K562 (cell line): ENCODE measurements at regions not wholly inside any gene's neighbourhood (a gene's known extent, or its start where the extent isn't known, plus 50 kb on each side); places are given as distances from the start of the nearest gene placed in this dataset.

ENCODE experiments used
- BHLHE40 ChIP-seq: IDR thresholded peaks from 2 replicates; pipeline ENCODE4 v1.6.1; 2011; ENCODE audit warnings: low read length, improper control_type of control experiment
- CBFB ChIP-seq: sonication (generic); formaldehyde crosslinking; IDR thresholded peaks from 2 replicates; pipeline ENCODE4 v1.4.0; 2020; ENCODE audit warnings: mild to moderate bottlenecking, missing genetic modification reagents
- CBX8 ChIP-seq: fragments of 200-600 bp; sonication (generic); IDR thresholded peaks from 2 replicates; pipeline ENCODE4 v1.6.1; 2012; ENCODE audit warnings: borderline replicate concordance, mixed run types, low read depth, mild to moderate bottlenecking, moderate library complexity, mixed read lengths, low read length, control low read depth, inconsistent platforms; ENCODE audit not compliant: poor library complexity, severe bottlenecking; ENCODE audit errors: extremely low read depth
- DNMT1 ChIP-seq: fragments of 450-650 bp; IDR thresholded peaks from 2 replicates; pipeline ENCODE4 v1.6.1; 2016; ENCODE audit warnings: antibody characterized with exemption, mild to moderate bottlenecking
- E2F3 ChIP-seq: fragments of 250-450 bp; sonication (Bioruptor Pico); IDR thresholded peaks from 2 replicates; pipeline ENCODE4 v1.4.0; 2020; ENCODE audit warnings: mild to moderate bottlenecking
- FOXA3 ChIP-seq, 2 experiments: fragments of 450-650 bp in 1 of 2; sonication (generic) in 1 of 2; formaldehyde crosslinking; IDR thresholded peaks in 1 of 2; conservative IDR thresholded peaks in 1 of 2; 2 replicates each; pipeline versions ENCODE4 v1.4.0 to v1.8.0; 2020 to 2022; ENCODE audit warnings: mild to moderate bottlenecking in 2 of 2, missing genetic modification reagents in 1 of 2
- MAX ChIP-seq: sonication (generic); formaldehyde crosslinking; IDR thresholded peaks from 2 replicates; pipeline ENCODE4 v1.9.0; 2022; ENCODE audit warnings: mild to moderate bottlenecking, missing genetic modification reagents
- NBN ChIP-seq: fragments of 450-650 bp; IDR thresholded peaks from 2 replicates; pipeline ENCODE4 v1.6.1; 2016; ENCODE audit warnings: low read depth, mild to moderate bottlenecking
- PREB ChIP-seq: sonication (generic); formaldehyde crosslinking; IDR thresholded peaks from 2 replicates; pipeline ENCODE4 v1.8.1; 2023; ENCODE audit warnings: mild to moderate bottlenecking, missing genetic modification reagents
- RAD21 ChIP-seq, 2 experiments: fragments of 250-450 bp in 1 of 2; fragments of 450-650 bp in 1 of 2; sonication (Bioruptor Pico) in 1 of 2; formaldehyde crosslinking in 1 of 2; IDR thresholded peaks in 1 of 2; conservative IDR thresholded peaks in 1 of 2; 2 replicates each; pipeline versions ENCODE4 v1.4.0 to v1.8.0; 2020 to 2022; ENCODE audit warnings: mild to moderate bottlenecking in 2 of 2, moderate library complexity in 1 of 2
- RBBP5 ChIP-seq: fragments of 200-600 bp; sonication (generic); IDR thresholded peaks from 2 replicates; pipeline ENCODE4 v1.6.1; 2012; ENCODE audit warnings: borderline replicate concordance, mild to moderate bottlenecking, low read length, control low read depth, inconsistent platforms; ENCODE audit not compliant: insufficient read depth, poor library complexity, severe bottlenecking
- SP1 ChIP-seq: sonication (generic); formaldehyde crosslinking; IDR thresholded peaks from 2 replicates; pipeline ENCODE4 v1.8.1; 2022; ENCODE audit warnings: mild to moderate bottlenecking, missing genetic modification reagents
- SRF ChIP-seq, 2 experiments: fragments of 250-450, 450-650 bp in 1 of 2; sonication (Bioruptor Pico) in 1 of 2; sonication (generic) in 1 of 2; formaldehyde crosslinking; IDR thresholded peaks; 2 replicates each; pipeline versions ENCODE4 v1.5.0 to v1.5.1; 2020 to 2022; ENCODE audit warnings: mild to moderate bottlenecking in 1 of 2, missing genetic modification reagents in 1 of 2
- SRSF7 ChIP-seq: fragments of 200-400 bp; formaldehyde crosslinking; optimal IDR thresholded peaks from 2 replicates; pipeline ENCODE3; 2017; ENCODE audit warnings: mild to moderate bottlenecking, low read depth, low read length
- TARDBP ChIP-seq: fragments of 450-650 bp; IDR thresholded peaks from 2 replicates; pipeline ENCODE4 v1.6.1; 2016
- ZBTB1 ChIP-seq: sonication (generic); formaldehyde crosslinking; IDR thresholded peaks from 2 replicates; pipeline ENCODE4 v1.8.1; 2023; ENCODE audit warnings: missing genetic modification reagents, low read depth, mild to moderate bottlenecking, borderline replicate concordance
- ZMIZ1 ChIP-seq, 2 experiments: fragments of 150-350 bp in 1 of 2; IDR thresholded peaks; 2 replicates each; pipeline ENCODE4 v1.6.1; 2012 to 2016; ENCODE audit warnings: low read depth in 2 of 2, low read length in 2 of 2, mild to moderate bottlenecking in 1 of 2, moderate library complexity in 1 of 2
- TF ChIP-seq, protein P1 (sequence below): IDR thresholded peaks from 2 replicates; pipeline ENCODE4 v1.6.1; 2012; ENCODE audit warnings: low read depth, low read length, improper control_type of control experiment, borderline replicate concordance

- no peak for TF ChIP-seq PREB (CRISPR knock-in tag)
- TF ChIP-seq RAD21 (CRISPR knock-in tag; conservative IDR thresholded peaks at IDR 0.05 in 1 of 2, IDR thresholded peaks at IDR 0.05 in 1 of 2) = peak; percentile 91 to 93
- TF ChIP-seq BHLHE40 = 0 out of 2 replicates have a peak, but pooled peaks have one; percentile 18
- TF ChIP-seq ZMIZ1 (IDR thresholded peaks at IDR 0.05; ENCODE audit: low read depth in 2 of 2, low read length in 2 of 2) = no peak
- no peak for TF ChIP-seq RBBP5
- TF ChIP-seq, protein P1, sequence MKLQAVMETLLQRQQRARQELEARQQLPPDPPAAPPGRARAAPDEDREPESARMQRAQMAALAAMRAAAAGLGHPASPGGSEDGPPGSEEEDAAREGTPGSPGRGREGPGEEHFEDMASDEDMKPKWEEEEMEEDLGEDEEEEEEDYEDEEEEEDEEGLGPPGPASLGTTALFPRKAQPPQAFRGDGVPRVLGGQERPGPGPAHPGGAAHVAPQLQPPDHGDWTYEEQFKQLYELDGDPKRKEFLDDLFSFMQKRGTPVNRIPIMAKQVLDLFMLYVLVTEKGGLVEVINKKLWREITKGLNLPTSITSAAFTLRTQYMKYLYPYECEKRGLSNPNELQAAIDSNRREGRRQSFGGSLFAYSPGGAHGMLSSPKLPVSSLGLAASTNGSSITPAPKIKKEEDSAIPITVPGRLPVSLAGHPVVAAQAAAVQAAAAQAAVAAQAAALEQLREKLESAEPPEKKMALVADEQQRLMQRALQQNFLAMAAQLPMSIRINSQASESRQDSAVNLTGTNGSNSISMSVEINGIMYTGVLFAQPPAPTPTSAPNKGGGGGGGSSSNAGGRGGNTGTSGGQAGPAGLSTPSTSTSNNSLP = no peak
- 0 out of 2 replicates have a peak, but pooled peaks have one; percentile 50 for TF ChIP-seq TARDBP
- no peak for TF ChIP-seq DNMT1
- 0 out of 2 replicates have a peak, but pooled peaks have one; percentile 50 for TF ChIP-seq ZBTB1
- TF ChIP-seq MAX (CRISPR knock-in tag) = 0 out of 2 replicates have a peak, but pooled peaks have one; percentile 16
- TF ChIP-seq SRSF7 = no peak
- 0 out of 2 replicates have a peak, but pooled peaks have one; percentile 26 for TF ChIP-seq E2F3 (CRISPR knock-in tag)
- TF ChIP-seq NBN = no peak
- peak in 1 of 2 experiments; percentile 42; a peak in 1 of 4 replicates for TF ChIP-seq SRF (CRISPR knock-in tag; IDR thresholded peaks at IDR 0.05)
- peak in 1 of 2 experiments; percentile 68; a peak in 1 of 4 replicates for TF ChIP-seq FOXA3 (CRISPR knock-in tag; conservative IDR thresholded peaks at IDR 0.05 in 1 of 2, IDR thresholded peaks at IDR 0.05 in 1 of 2)
- no peak for TF ChIP-seq CBX8
- TF ChIP-seq CBFB = peak; percentile 77; the same call in 1 of the 2 replicates
- TF ChIP-seq SP1 (CRISPR knock-in tag) = 0 out of 2 replicates have a peak, but pooled peaks have one; percentile 24
These were observed 119.2 kb upstream of the IPO9 start (continued) for GRCh38 chr1:201709564-201710295.
